SK-N-SH treated with all-trans-retinoic acid at 6 μM for 48 hours (cell line): ENCODE measurements at regions not wholly inside any gene's neighbourhood (a gene's known extent, or its start where the extent isn't known, plus 50 kb on each side); places are given as distances from the start of the nearest gene placed in this dataset.

Source experiments
- ARNTL ChIP-seq: fragments of 450-650 bp; formaldehyde crosslinking; IDR thresholded peaks from 2 replicates; pipeline ENCODE4 v1.5.0; 2020; ENCODE audit warnings: low read depth, mild to moderate bottlenecking, moderate library complexity, borderline replicate concordance
- CSDC2 ChIP-seq: fragments of 250-450 bp; sonication (Bioruptor Pico); IDR thresholded peaks from 2 replicates; pipeline ENCODE4 v1.5.0; 2020; ENCODE audit warnings: mild to moderate bottlenecking, moderate library complexity
- GLIS3 ChIP-seq: fragments of 250-450 bp; sonication (Bioruptor Pico); IDR thresholded peaks from 2 replicates; pipeline ENCODE4 v1.5.0; 2020; ENCODE audit warnings: mild to moderate bottlenecking, moderate library complexity
- OSR1 ChIP-seq: fragments of 250-450 bp; sonication (Bioruptor Pico); IDR thresholded peaks from 2 replicates; pipeline ENCODE4 v1.8.0; 2022; ENCODE audit warnings: moderate library complexity, mild to moderate bottlenecking, inconsistent platforms
- PATZ1 ChIP-seq: fragments of 250-450 bp; sonication (Bioruptor Pico); IDR thresholded peaks from 2 replicates; pipeline ENCODE4 v1.8.0; 2020; ENCODE audit warnings: mild to moderate bottlenecking, moderate library complexity, borderline replicate concordance
- RARB ChIP-seq: fragments of 250-450 bp; sonication (Bioruptor Pico); IDR thresholded peaks from 2 replicates; pipeline ENCODE4 v1.8.0; 2021; ENCODE audit warnings: mild to moderate bottlenecking, moderate library complexity
- TOX ChIP-seq: fragments of 250-450 bp; sonication (Bioruptor Pico); IDR thresholded peaks from 2 replicates; pipeline ENCODE4 v1.8.0; 2021; ENCODE audit warnings: mild to moderate bottlenecking, moderate library complexity, borderline replicate concordance
- ZFP3 ChIP-seq: fragments of 250-450 bp; sonication (Bioruptor Pico); IDR thresholded peaks from 2 replicates; pipeline ENCODE4 v1.5.0; 2020; ENCODE audit warnings: mild to moderate bottlenecking, moderate library complexity
- ZFP30 ChIP-seq: fragments of 450-650 bp; formaldehyde crosslinking; IDR thresholded peaks from 2 replicates; pipeline ENCODE4 v1.5.0; 2022; ENCODE audit warnings: mild to moderate bottlenecking, moderate library complexity
- ZNF8 ChIP-seq: fragments of 450-650 bp; formaldehyde crosslinking; IDR thresholded peaks from 2 replicates; pipeline ENCODE4 v1.5.0; 2020; ENCODE audit warnings: mild to moderate bottlenecking, moderate library complexity
- TF ChIP-seq, protein P1 (sequence below): fragments of 250-450 bp; sonication (Bioruptor Pico); IDR thresholded peaks from 2 replicates; pipeline ENCODE4 v1.5.1; 2020; ENCODE audit warnings: low read depth, mild to moderate bottlenecking, moderate library complexity

DNA sequence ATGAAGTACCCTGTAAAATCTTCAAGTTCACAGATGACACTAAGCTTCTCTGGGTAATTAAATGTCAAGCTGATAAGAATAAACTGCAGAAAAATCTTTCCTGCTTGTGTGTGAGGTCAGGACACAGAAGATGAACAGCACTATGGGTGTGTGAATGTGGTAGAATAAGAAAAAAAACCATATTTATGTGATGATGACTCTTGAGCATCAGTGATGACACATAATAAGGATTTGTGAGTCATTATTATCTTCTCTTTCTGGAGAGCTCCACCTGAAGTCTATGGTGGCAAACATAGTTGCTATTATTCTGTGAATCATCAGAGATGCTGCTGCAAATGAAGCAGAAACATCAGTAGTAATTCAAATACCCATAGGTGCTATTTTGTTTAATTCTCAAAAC lies 422.4 kb downstream of the DIPK2A start:
- TF ChIP-seq RARB, result no peak
- TF ChIP-seq OSR1 (CRISPR knock-in tag), result no peak
- no peak for TF ChIP-seq PATZ1
- TF ChIP-seq ZFP30 (CRISPR knock-in tag), result no peak
- TF ChIP-seq ARNTL, result no peak
- TF ChIP-seq GLIS3 (CRISPR knock-in tag), result no peak
- no peak for TF ChIP-seq ZNF8 (CRISPR knock-in tag)
- TF ChIP-seq ZFP3 (CRISPR knock-in tag), result no peak
- TF ChIP-seq, protein P1, sequence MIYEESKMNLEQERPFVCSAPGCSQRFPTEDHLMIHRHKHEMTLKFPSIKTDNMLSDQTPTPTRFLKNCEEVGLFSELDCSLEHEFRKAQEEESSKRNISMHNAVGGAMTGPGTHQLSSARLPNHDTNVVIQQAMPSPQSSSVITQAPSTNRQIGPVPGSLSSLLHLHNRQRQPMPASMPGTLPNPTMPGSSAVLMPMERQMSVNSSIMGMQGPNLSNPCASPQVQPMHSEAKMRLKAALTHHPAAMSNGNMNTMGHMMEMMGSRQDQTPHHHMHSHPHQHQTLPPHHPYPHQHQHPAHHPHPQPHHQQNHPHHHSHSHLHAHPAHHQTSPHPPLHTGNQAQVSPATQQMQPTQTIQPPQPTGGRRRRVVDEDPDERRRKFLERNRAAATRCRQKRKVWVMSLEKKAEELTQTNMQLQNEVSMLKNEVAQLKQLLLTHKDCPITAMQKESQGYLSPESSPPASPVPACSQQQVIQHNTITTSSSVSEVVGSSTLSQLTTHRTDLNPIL (CRISPR knock-in tag), result no peak
- no peak for TF ChIP-seq TOX
- TF ChIP-seq CSDC2 (CRISPR knock-in tag), result no peak
